ENCODE measurements at regions not wholly inside any gene's neighbourhood (a gene's known extent, or its start where the extent isn't known, plus 50 kb on each side); places are given as distances from the start of the nearest gene placed in this dataset.

DNA sequence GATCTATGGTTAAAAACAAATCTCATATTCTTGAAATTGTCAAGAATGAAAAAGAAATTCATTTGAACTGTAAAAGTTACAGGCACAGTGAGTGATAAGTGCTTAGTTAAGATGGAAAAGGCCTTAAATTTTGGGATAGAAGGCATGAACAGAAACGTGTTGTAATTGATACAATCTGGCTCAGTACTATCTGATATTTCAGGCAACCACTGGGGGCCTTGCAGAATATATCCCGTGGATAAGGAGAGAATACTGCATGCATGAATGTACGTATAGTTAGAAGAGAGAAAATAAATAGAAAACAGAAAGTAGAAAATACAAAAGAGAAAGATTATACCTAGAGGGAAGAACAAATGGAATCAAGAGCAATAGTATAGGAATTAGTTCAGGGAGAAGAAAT is 741.4 kb upstream of the CCDC54 start:
- no peak for DNase-seq

DNA sequence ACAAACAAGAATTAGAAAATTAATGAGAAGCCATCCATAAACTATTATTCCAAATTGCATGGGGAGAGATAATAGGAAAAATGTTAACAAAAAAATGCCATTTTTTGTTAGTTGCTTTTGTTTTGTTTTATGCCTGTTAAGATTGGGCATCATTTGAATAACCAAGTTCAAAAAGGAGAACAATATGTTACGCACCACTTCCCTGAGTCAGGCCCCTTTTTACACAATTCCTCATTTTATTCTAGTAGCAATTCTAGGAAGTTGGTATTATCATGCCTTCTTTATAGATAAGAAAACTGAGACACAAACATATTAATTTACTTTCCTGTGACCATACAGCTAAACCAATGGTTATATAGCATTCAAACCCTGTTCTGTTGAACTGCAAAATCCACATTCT is 736.9 kb upstream of the CCDC54 start:
- DNase-seq = no peak

DNA sequence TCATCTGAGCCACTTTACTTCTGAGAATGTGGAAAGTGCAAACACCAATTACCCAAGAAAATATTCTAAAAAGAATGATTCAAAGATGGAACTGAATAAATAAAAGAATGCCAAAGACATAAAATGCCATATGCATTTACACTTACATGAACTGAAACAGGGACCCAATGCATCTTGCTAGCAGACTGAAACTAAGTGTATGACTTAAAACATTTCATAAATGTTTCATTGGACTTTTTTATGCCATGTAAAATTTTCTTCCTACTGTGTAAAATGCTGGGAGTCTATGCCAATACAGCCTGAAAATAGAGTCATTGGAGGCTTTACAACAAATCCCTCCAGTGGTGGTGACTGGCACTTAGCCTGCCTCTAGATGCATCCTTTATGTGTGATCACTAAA is 735.1 kb upstream of the CCDC54 start:
- no peak for DNase-seq

DNA sequence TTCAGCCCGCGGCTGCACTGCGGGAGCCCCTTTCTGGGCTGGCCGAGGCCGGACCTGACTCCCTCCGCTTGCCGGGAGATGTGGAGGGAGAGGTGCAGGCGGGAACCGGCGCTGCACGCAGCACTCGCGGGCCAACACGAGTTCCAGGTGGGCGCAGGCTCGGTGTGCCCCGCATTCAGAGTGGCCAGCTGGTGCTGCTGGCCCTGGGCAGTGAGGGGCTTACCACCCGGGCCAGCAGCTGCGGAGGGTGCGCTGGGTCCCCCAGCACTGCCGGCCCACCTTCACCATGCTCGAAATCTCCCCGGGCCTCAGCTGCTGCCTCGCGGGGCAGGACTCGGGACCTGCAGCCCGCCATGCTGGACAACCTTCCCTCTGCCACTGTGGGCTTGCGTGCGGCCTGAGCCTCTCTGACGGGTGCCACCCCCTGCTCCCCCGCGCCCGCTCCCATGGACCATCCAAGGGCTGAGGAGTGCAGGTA is 733.5 kb upstream of the CCDC54 start:
- DNase-seq = no peak

DNA sequence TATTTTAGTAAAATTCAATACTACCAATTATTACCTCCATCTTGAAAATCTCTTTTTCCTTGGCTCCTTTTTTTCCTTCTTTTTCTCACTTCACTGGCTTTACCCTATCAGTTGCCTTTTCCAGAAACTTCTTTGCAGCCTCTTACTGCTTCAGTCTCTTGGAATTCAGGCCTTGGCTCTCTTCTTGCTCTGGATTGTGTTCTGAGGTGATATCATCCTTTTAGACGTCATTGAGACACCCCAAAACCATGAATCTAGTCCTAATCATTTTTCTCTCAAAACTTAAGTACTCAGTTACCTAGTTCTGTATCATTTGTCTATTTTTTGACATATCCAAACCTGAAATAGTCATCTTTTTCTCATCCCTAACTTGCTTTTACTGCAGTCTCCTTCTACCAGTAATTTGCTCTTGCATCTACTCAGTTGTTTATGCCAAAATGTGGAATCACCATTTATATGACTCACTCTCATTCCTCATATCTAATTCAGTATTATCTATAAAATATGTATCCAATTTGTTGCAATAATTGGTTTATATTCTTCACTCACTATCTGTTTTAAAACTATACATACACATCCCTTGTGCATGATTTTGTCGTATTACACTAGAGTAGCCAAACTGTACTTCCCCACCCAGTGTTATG is 703.2 kb upstream of the CCDC54 start:
- no peak for DNase-seq

DNA sequence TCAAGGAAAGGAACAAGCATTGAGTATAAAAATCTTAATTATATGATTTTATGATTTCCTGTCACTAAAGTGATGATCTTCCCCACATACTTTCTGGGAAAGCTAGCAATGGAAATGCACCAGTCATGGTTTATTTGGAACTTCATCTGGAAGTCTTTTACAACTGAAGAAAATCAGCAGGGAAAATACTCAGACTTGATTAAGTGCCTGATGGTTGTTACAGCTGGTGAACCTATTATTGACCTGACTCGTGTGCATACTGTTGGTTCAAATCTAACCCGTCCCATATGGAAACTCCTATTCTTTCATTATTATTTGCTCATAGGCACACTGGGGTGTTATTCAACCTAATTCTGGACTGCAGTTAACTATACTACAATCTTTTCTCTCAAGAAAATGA is 701.8 kb upstream of the CCDC54 start:
- DNase-seq = no peak

DNA sequence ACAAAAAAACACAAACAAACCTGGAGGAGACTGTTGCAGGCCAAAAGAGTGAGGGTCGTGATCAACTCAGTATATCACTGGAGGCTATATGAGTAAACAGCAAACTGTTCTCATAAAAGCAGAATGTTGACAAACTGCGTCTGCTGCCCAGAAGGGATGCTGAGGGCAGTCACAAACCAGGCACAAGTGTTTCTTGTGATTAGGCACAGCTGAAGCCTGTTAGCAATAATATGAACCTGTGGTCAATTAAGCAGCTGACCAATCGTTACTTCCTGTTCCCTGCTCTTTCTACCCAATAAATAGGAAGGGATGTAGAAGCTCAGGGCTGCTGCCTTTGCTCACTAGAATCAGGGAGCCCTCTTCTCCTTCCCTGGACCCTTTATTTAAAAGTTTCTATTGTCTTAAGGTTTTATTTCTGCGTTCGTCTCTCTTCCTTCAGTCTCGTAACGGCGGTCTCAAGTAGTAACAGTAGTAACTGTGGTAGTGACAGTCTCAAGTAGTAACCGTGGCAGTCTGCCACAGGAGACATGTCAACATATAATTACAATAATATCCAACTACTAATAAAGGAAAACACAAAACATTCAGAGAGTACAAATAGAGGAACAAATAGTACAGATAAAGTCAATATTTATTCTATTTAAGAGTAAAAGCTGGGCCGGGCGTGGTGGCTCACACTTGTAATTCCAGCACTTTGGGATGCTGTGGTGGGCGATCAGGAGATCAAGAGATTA is 698.4 kb upstream of the CCDC54 start:
- no peak for DNase-seq

DNA sequence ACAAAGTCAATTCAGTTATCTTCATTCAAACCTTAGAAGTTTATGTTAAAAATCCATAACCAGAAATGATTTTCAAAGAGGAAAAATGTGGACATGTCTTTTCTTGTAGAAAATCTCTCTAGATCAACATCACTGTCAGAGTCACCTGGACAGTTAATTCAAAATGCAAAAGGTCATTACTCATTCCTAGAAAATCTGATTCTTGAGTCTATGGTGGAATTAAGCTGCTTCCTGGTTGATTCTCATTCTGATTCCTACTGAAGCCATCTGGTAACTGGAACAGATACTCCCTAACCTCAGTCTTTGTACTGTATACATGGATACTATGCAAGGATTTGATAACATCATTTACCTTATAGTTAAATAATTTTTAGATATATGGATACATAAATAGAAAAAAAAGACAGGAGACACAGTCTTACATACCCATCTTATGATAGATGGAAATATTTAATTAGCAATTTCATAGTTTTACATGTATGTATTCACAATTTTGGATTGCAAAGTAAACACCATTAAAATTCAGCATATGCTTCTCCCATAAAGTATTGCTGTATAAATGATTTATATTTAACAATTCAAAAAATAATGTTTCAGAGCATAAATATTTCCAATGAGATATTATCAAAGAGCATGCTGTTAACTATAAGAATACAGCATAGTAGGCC is 693.2 kb upstream of the CCDC54 start:
- DNase-seq = no peak

DNA sequence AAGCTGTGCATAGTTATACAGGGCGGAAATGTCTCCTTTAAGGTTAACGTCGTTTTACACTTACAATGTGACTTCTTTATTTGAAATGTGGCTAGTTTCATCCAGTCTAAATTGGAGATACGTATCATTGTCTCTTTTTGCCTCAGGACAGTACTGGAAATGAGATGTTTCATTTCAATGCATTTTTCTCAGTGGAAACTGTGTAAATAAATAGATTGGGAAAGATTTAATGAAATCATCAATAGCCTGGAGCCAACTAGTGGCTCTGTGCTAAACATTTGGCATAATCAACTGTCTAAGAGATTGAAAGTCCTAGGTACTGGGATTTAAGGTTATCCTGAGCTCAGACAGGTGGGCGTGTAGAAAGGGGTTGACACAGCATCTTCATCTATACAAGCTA is 691.5 kb upstream of the CCDC54 start:
- no peak for DNase-seq

DNA sequence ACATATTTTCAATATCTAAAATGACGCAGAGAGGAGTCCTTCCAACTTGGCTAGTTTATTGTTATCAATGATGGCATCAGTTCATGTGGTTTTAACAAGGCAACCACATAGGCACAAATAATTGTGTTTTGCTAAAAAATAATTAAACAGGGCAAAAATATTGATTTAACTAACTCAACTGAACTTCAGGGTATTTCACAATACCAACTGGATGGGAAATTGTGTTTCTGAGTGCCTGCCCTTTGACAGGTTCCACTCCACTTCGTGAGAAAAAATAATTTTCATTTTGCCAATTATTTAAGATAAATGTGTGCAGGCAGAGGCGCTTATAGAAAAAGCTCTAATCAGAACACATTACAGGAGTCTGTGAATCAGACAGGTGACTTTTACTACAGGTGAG is 689.3 kb upstream of the CCDC54 start:
- no peak for DNase-seq

DNA sequence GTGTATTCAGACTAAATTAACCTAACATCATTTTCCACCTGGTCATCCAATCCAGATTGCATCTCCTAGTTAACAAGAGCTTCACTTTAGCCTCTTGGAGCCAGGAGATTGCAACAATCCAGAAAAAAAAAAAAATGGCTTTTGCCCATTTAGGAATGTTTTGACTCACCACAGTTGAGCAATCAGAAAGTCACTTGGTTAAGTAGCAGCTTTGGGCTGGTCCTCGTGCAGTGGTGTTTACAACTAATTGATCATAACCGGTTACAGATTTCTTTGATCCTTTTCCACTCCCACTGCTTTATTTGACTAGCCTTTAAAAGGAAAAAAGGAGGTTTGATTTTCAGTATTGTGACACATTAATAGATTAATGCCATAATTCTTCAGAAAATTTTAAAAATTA is 688.8 kb upstream of the CCDC54 start:
- no peak for DNase-seq

DNA sequence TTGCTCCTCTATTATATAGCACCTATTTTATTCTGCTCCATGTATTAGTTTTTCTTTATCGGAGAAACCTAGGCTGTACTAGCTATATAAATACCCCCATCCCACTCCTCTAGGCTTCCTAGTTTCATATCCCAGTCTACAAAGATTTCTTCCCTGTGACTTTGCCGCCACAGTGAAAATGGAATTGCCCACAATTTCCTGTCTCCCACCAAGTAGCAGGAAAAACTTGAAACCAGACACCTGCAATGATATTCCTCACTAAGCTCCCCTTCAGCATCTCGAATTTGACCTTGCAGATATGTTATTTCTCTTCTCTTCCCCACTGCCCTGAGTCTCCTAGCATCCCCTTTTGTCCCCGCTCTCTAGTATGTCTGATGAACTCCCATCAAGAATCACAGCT is 685.8 kb upstream of the CCDC54 start:
- no peak for DNase-seq

DNA sequence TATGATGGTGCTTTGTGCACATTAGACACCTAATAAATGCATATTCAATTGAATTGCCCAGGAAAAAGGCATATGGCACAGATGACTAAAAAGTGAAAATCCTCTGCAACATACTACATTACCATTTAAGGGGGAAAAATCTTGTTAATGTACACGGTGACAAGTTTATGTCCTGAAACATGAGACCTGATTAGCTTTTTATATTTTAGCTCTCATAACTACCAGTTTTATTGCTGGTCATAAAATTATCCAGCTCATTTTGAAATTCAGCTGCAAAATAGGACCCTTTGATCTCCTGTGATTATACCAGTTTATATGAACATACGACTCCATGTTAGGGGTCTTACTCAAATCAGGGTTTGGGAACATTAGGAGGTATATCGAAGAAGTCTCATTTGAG is 684.6 kb upstream of the CCDC54 start:
- DNase-seq = no peak

DNA sequence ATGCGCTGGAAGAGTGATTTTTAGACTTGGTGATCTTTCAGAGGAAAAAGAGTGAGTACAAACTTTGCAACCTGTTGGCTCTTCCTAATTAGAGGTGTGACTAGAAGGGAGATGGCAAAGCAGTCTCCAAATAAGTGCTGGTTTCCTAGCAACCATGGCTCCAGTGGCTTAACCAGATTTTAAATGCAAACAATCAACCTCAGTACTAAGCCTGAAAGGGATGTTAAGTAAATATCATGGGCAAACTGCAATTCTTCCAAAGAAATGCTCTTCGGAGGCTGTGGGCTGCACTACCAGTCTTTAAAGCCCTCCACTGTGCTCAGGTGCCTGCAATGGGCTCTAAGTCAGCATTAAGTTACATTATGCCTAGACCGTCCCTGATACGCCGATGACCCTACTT is 678.1 kb upstream of the CCDC54 start:
- DNase-seq = no peak

DNA sequence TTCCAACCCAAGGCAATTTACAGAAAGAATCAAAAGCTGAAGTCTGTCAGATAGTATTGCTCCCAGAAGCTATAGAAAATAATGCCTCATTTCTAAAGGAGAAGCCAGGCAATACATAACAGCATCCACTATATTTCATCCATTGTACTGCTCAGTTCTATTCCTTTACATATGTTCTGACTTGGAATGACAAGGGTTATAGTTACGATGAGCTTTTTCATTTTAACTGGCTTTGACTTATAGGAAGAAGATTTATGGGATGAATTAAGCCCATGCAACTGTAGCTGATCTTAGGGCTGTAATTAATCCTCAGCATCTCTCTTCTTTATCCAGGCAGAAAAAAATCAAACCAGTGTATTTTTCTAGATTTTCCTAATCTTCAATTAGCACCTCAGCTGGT is 676.3 kb upstream of the CCDC54 start:
- DNase-seq = no peak

DNA sequence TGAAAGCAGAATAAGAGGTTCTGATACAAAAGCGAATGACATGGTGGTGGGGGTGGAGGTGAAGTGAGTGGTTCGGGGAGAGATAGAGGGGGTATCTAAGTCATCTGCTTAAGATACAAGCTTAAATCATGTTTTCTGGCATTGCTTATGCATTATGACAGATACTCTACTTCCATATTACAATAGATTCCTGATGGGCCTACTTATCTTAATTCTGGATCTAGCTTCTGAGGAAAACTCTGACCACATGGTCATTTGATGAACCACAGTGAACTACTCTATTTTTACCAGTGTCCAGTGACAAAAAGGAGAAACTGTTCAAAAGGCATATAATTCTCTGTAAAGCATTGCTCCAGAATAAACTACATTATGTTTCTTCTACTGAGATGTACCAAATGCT is 673.7 kb upstream of the CCDC54 start:
- DNase-seq = no peak

DNA sequence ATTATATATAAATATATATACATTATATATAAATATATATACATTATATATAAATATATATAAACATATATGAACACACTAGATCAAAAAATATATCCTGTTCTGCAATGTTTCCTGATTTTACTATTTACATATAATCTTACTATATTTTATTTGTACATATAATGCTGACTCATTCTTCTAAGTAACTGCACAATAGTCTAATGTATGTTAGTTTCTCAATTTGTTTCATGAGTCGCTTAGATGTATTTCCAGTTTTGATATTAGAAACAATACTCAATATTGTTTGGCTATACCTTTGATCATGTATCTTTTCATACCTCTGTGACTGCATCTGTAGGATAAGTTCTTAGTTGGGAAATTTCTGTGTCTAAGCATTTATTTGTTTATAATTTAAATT is 669.9 kb upstream of the CCDC54 start:
- no peak for DNase-seq

DNA sequence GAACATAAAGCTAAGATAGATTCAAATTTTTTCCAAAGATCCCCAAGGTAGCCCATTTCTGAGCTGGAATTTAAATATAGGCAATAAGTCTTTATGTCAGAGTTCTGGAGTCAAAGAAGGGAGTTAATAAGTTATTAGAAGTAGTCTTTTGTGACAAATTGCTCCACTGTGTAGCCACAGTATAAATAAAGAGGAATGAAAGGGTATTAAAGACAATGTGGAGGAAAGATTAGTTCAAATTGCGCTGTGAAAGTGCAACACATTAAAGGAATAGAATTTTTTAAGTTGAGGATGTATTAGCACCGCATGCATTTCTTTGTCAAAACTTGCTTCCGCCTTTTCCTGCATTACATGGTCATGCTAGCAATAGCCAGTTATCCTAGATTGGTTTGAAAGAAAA is 666.6 kb upstream of the CCDC54 start:
- no peak for DNase-seq

DNA sequence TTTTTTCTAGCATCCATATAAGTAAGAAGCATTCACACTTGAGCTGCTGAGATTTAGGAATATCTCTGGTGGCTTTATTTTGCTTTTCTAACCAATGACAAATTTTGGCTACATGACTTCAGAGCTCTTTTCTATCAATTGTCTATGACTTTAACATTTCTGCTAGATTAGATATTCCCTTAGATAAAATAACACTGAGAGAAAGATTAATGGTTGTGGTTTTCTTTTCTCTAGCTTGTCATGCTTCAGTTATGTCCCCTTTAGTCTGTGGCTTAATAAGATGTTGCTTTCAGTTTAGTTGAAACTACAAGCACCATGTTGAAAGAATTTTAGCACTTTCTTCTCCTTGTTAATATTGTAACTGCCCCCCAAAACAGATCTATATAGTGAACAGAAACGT is 665.6 kb upstream of the CCDC54 start:
- DNase-seq = no peak

DNA sequence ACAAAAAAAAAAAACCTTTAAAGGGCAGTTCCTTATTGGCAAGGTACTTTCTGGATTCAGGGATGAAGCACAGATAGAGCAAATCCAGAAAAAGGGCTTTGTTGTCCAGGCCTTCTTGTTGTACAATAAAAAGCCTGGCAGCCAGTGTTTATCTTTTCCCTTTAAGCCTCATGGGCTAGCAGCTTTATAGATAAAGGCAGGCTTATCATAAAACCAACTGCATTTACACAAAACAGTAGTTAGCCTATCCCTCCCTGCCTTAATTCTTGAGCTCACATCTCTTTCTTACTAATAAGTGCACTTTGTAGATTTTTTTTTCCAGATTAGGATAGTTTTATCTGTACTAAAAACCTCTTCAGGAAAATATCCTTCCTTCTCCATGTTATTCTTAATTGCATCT is 662.8 kb upstream of the CCDC54 start:
- DNase-seq = no peak

DNA sequence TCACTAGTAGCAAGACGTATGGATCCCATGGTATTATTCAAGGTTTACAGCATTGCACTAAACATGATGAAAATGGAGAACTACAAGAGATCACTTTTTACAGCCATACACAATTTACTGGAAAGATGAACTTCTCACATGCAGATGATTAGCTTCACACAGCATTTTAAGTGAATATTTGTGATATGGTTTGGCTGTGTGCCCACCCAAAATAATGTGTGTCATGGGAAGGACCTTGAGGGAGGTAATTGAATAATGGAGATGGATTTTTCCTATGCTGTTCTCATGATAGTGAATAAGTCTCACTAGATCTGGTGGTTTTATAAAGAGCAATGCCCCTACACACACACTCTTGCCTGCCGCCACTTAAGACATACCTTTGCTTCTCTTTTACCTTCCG is 662.0 kb upstream of the CCDC54 start:
- DNase-seq = no peak

DNA sequence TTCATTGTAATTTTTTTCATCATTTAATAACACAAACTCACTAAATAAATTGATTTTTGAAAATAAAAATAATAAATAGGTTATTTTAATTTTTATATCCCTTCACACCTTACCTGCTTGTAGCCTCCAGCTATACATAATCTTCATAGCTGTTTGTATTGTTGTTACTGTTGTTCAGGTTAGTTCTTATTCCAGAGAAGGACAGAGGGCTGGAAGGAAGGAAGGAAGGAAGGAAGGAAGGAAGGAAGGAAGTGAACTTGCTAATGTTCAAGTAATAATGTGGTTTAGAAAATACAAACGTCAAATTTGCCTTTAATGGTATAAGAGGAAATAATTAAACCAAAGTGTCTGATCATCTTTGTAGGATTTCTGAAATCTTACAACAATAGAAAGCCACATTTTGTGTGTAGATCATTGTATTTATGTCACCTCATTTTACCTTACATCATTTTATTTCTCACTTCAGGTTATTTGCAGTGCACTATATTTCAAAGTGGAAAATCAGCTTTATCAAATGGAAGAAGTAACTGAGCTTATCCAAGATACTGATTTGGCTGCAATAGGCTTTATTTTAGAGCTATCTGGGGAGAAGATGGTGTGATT is 660.0 kb upstream of the CCDC54 start:
- no peak for DNase-seq

DNA sequence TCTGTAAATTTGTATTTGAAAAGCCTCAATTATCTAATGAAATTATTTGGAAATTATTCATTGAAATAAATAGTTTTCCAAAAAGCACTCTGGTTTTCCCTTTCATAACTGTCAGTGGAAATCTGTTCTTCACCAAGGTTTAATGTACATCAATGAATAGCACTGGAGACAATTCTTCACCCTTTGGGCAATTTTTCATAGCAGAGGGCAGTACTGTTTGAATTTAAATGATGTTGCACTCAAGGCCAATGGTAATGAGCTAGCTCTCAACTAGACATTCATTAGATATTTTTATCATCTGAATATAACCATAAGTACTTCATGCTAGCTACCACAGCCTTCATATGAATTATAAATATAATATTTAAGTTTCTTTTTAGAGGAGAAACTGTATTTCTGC is 658.2 kb upstream of the CCDC54 start:
- no peak for DNase-seq

DNA sequence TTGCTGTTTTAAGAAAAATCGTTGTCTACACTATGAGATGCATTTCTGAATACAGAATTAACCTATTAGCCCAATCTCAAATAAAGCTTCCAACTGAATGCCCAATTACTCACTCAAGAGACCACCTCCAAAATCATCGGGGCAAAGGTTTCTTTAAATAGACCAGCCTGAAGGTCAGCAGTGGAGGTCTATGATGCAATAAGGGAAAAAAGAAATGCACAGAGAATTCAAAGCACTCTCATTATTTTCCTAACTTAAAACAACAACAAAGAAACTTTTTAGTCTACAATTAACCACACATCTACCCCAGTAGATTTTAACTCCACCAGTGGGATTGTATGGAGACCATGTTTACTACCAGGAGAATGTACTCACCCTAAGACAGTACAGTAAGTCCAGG is 657.7 kb upstream of the CCDC54 start:
- no peak for DNase-seq

Data from T-helper 2 cell (primary cell).